ENCODE measurements at regions not wholly inside any gene's neighbourhood (a gene's known extent, or its start where the extent isn't known, plus 50 kb on each side); places are given as distances from the start of the nearest gene placed in this dataset.

- Histone ChIP-seq H3K9me3 (no peaks in the 10 kb centered on the region), H3K27me3 (peaks cover 0 to 6% of the 10 kb centered on the region in 2 donors), H3K4me3 (no peak overlapping the region), H3K4me1 (no peaks in the 10 kb centered on the region), H3K36me3 (no peaks in the 10 kb centered on the region), H3K27ac (no peak overlapping the region)
- intact Hi-C loops (cut with DNase I; ENCODE audit: low total_unique reads): no loop called here
- no peak for DNase-seq (ENCODE audit: low spot score in 2 of 2)
- TF ChIP-seq POLR2A (IDR thresholded peaks at IDR 0.05) (no peak), POLR2AphosphoS5 (IDR thresholded peaks at IDR 0.05) (no peak), CTCF (IDR thresholded peaks at IDR 0.05) (no peak)
Observed at GRCh38 chr16:51592001-51592501, 441.0 kb upstream of the SALL1 start.

DNA sequence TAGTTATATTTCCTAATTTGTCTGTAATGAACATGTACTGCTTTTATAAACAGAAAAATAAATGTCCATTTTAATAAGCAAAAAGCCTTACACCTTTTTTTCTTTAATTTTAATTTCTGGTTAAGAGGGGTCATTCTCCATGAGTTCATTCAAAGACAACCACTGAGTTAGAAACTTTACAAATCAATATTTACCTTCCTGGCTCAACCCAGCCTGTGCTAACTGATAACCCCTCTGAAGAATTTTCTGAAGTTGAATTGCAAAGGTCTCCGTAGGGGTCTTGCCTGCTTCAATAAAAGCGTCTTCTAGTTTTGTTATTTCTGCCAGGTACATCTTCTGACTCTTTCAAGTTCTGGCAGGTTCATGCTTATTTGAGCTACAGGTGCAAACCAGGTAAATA is 440.4 kb upstream of the SALL1 start:
- H3K36me3 ChIP-seq: no peaks in the 10 kb centered on the region
- no peak for DNase-seq (ENCODE audit: low spot score in 2 of 2)
- intact Hi-C loops (cut with DNase I; ENCODE audit: low total_unique reads): no loop called here
- H3K4me1 ChIP-seq: no peaks in the 10 kb centered on the region
- peaks cover 0 to 6% of the 10 kb centered on the region in 2 donors for H3K27me3 ChIP-seq
- no peak overlapping the region for H3K4me3 ChIP-seq
- no peak for TF ChIP-seq POLR2A (IDR thresholded peaks at IDR 0.05)
- no peak for TF ChIP-seq POLR2AphosphoS5 (IDR thresholded peaks at IDR 0.05)
- TF ChIP-seq CTCF (IDR thresholded peaks at IDR 0.05): no peak
- H3K27ac ChIP-seq: no peak overlapping the region
- no peaks in the 10 kb centered on the region for H3K9me3 ChIP-seq

DNA sequence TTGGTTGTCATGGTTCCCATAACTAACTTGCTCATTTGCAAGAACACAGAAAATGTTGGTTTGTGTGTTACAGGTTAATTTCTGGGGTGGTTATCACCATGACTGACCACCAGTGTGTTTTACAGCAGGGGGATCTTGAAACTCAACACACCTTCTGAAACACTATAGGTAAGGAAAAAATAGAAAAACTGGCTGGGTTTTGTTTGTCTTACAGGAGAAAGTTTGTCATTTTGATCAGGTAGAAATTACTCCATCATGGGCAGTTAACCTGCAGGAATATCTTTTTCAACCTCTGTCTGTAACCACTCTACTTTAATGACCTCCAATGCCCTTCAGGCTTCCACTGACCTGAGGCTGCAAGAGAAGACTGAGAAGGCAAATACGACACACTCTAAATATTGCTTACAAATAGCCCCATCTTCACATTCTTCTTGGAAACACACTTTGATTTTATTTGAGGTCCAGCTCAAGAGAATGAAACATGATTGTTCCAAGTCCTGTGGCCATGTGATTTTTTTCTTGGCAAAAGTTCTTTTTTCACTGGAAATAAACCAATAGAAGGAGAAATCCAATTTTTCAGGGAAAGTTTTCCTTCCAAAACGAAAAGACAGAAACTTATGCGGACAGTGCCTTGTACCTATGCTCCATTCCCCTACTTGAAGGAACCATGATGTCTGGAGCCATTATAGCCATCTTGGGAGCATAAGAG is 428.7 kb upstream of the SALL1 start:
- H3K27me3 ChIP-seq: peaks cover 0 to 7% of the 10 kb centered on the region in 2 donors
- no peaks in the 10 kb centered on the region for H3K36me3 ChIP-seq
- no peaks in the 10 kb centered on the region for H3K9me3 ChIP-seq
- intact Hi-C loops (cut with DNase I; ENCODE audit: low total_unique reads): no loop called here
- no peak for TF ChIP-seq POLR2AphosphoS5 (IDR thresholded peaks at IDR 0.05)
- TF ChIP-seq CTCF (IDR thresholded peaks at IDR 0.05): no peak
- no peak for TF ChIP-seq POLR2A (IDR thresholded peaks at IDR 0.05)
- H3K27ac ChIP-seq: no peak overlapping the region
- H3K4me1 ChIP-seq: no peaks in the 10 kb centered on the region
- no peak for DNase-seq (ENCODE audit: low spot score in 2 of 2)
- no peak overlapping the region for H3K4me3 ChIP-seq

DNA sequence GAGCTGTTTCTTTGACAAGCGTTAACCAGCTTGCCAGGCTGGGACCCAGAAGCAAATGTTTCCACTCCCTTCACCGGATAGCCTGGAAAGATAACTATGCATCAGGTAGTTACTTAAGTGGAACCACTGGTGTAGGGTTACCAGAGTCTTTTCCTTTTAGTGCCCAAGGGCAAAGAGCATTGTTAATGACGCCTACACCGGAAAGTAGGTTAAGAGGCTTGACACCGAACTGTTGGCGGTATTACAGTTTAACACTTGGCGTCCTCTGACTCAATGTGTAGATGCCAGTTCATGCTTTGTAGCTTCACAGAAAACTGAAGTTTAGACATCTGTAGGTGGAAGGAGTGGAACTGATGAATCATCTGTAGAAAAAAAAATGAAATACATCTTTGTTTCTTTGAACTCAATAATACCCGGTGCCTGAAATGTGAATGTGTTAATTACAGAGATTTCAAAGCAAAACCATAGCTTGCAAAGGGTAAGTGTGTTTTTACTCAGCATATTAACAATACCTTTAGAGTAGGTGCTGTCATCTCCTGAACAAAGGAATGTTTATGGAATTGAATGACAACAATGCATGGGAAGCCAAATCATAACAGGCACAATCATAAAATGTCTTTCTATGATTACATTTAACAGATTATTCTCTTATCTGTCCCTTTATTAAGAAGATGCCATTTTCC is 426.7 kb upstream of the SALL1 start:
- TF ChIP-seq CTCF (IDR thresholded peaks at IDR 0.05) (no peak), POLR2A (IDR thresholded peaks at IDR 0.05) (no peak), POLR2AphosphoS5 (IDR thresholded peaks at IDR 0.05) (no peak)
- no peaks in the 10 kb centered on the region for H3K4me1 ChIP-seq
- H3K27ac ChIP-seq: no peak overlapping the region
- H3K36me3 ChIP-seq: no peaks in the 10 kb centered on the region
- intact Hi-C loops (cut with DNase I; ENCODE audit: low total_unique reads): no loop called here
- H3K4me3 ChIP-seq: no peak overlapping the region
- peaks cover 0 to 12% of the 10 kb centered on the region in 2 donors for H3K27me3 ChIP-seq
- DNase-seq (ENCODE audit: low spot score in 2 of 2): no peak
- H3K9me3 ChIP-seq: no peaks in the 10 kb centered on the region

DNA sequence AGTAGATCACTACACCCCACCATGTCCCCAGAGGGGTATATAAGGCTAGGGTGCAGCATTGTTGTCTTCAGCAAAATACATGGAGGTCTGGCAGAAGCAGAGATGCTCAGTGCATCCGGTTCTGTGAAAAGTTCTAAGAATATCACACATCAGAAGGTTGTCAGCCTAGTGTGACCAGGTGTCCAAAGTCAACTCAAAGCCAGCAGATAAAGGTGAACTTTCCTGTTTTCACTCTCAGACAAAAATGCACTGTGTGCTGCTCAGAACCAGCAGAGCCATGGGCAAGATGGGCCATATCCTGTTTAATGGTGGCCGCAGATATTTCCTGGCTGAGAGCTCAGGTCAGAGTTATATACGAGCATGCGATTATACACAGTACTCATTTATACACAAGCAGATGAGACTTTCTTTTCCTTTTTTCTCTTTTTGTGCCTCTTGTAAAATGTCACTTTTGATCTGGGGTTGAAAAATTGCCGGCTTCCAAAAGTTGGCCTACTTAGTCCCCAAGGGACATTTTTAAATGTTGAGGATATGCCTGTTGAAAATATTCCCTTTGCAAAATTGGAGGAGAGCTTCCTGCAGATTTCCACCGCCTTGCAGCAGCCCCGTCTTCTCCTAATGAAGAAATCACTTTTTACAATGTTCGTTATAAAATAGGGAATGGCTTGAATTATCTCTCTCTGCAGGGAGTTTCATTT is 425.6 kb upstream of the SALL1 start:
- Histone ChIP-seq H3K36me3 (no peaks in the 10 kb centered on the region), H3K27me3 (peaks cover 0 to 18% of the 10 kb centered on the region in 2 donors), H3K9me3 (no peaks in the 10 kb centered on the region), H3K4me1 (no peaks in the 10 kb centered on the region), H3K4me3 (no peak overlapping the region), H3K27ac (no peak overlapping the region)
- intact Hi-C loops (cut with DNase I; ENCODE audit: low total_unique reads): no loop called here
- DNase-seq (ENCODE audit: low spot score in 2 of 2): no peak
- TF ChIP-seq CTCF (IDR thresholded peaks at IDR 0.05): no peak

All from breast epithelium (tissue), 4 donors.